DOHH2 (cell line): ENCODE measurements at regions not wholly inside any gene's neighbourhood (a gene's known extent, or its start where the extent isn't known, plus 50 kb on each side); places are given as distances from the start of the nearest gene placed in this dataset.

Experiments used
- H3F3A ChIP-seq: fragments of 200-600 bp; sonication (generic), shearing (Covaris generic); 2 replicates; pipeline ENCODE4 v1.6.0; 2016; ENCODE audit warnings: antibody characterized with exemption, mild to moderate bottlenecking; ENCODE audit not compliant: control insufficient read depth, insufficient read depth
- H3K27ac ChIP-seq: fragments of 200-600 bp; sonication (generic); 2 replicates; pipeline ENCODE4 v1.5.1; 2014; ENCODE audit warnings: low read depth, mild to moderate bottlenecking, low read length, moderate library complexity
- H3K27me3 ChIP-seq: fragments of 200-600 bp; sonication (generic); 2 replicates; pipeline ENCODE4 v1.6.1; 2014; ENCODE audit warnings: mild to moderate bottlenecking, low read length, mixed read lengths; ENCODE audit not compliant: control insufficient read depth
- H3K36me3 ChIP-seq: fragments of 200-600 bp; sonication (generic); 2 replicates; pipeline ENCODE4 v1.6.1; 2014; ENCODE audit warnings: mild to moderate bottlenecking, low read length, moderate library complexity, mixed read lengths; ENCODE audit not compliant: control insufficient read depth
- H3K4me1 ChIP-seq: fragments of 200-600 bp; sonication (generic); 2 replicates; pipeline ENCODE4 v1.6.1; 2014; ENCODE audit warnings: mild to moderate bottlenecking, low read length, mixed read lengths; ENCODE audit not compliant: control insufficient read depth
- H3K4me2 ChIP-seq: fragments of 200-600 bp; sonication (generic); 2 replicates; pipeline ENCODE4 v1.6.0; 2014; ENCODE audit warnings: mild to moderate bottlenecking, low read length, moderate library complexity
- H3K4me3 ChIP-seq: fragments of 200-600 bp; sonication (generic); 2 replicates; pipeline ENCODE4 v1.5.1; 2014; ENCODE audit warnings: mild to moderate bottlenecking, low read length, mixed read lengths
- H3K79me2 ChIP-seq: fragments of 200-600 bp; sonication (generic); 2 replicates; pipeline ENCODE4 v1.6.1; 2014; ENCODE audit warnings: mild to moderate bottlenecking, low read length, mixed read lengths; ENCODE audit not compliant: control insufficient read depth
- H3K9me2 ChIP-seq: fragments of 200-600 bp; sonication (generic); replicated peaks from 2 replicates; pipeline ENCODE4 v1.6.1; 2014; ENCODE audit warnings: mild to moderate bottlenecking, low read length, mixed read lengths; ENCODE audit not compliant: control insufficient read depth
- H3K9me3 ChIP-seq: fragments of 200-600 bp; sonication (generic); 2 replicates; pipeline ENCODE4 v1.6.1; 2014; ENCODE audit warnings: antibody characterized with exemption, low read length, mixed read lengths; ENCODE audit not compliant: control insufficient read depth, insufficient read depth
- H4K20me1 ChIP-seq: fragments of 200-600 bp; sonication (generic); 2 replicates; pipeline ENCODE4 v1.6.0; 2014; ENCODE audit warnings: low read depth, mild to moderate bottlenecking, antibody characterized with exemption, low read length, moderate library complexity; ENCODE audit not compliant: control insufficient read depth, insufficient read depth
- CTCF ChIP-seq: fragments of 200-600 bp; sonication (generic); IDR thresholded peaks from one replicate; pipeline ENCODE4 v1.5.1; 2014; ENCODE audit warnings: antibody characterized with exemption, mild to moderate bottlenecking, low read depth, low read length; ENCODE audit not compliant: poor library complexity, severe bottlenecking
- EZH2phosphoT487 ChIP-seq: fragments of 200-600 bp; sonication (generic); IDR thresholded peaks from 2 replicates; pipeline ENCODE4 v1.6.1; 2017; ENCODE audit warnings: borderline replicate concordance, mild to moderate bottlenecking, antibody characterized with exemption, low read length, moderate library complexity, mixed read lengths

GRCh38 chr1:73181190-73181540 lies 898.8 kb upstream of the NEGR1 start:
- TF ChIP-seq EZH2phosphoT487 = no peak
- no peak for TF ChIP-seq CTCF
- Histone ChIP-seq H3K27me3 (no peaks in the 10 kb centered on the region), H3K27ac (no peak overlapping the region), H3K9me2 (no peaks in the 10 kb centered on the region), H3K36me3 (no peaks in the 10 kb centered on the region), H3K4me3 (no peak overlapping the region), H4K20me1 (no peaks in the 10 kb centered on the region), H3F3A (no peaks in the 10 kb centered on the region), H3K4me1 (no peaks in the 10 kb centered on the region), H3K4me2 (no peak overlapping the region), H3K9me3 (no peaks in the 10 kb centered on the region), H3K79me2 (no peaks in the 10 kb centered on the region)

- H4K20me1 ChIP-seq = no peaks in the 10 kb centered on the region
- H3K4me3 ChIP-seq = no peak overlapping the region
- no peaks in the 10 kb centered on the region for H3K9me3 ChIP-seq
- H3K9me2 ChIP-seq = no peaks in the 10 kb centered on the region
- no peaks in the 10 kb centered on the region for H3K27me3 ChIP-seq
- H3K27ac ChIP-seq = no peak overlapping the region
- no peak overlapping the region for H3K4me2 ChIP-seq
- no peaks in the 10 kb centered on the region for H3F3A ChIP-seq
- H3K4me1 ChIP-seq = no peaks in the 10 kb centered on the region
- H3K79me2 ChIP-seq = no peaks in the 10 kb centered on the region
- TF ChIP-seq CTCF = no peak
- TF ChIP-seq EZH2phosphoT487 = no peak
- no peaks in the 10 kb centered on the region for H3K36me3 ChIP-seq
These were observed 898.3 kb upstream of the NEGR1 start for GRCh38 chr1:73180397-73181189.

- no peak overlapping the region for H3K27ac ChIP-seq
- H3K36me3 ChIP-seq = no peaks in the 10 kb centered on the region
- H3K27me3 ChIP-seq = no peaks in the 10 kb centered on the region
- no peaks in the 10 kb centered on the region for H4K20me1 ChIP-seq
- H3K4me1 ChIP-seq = no peaks in the 10 kb centered on the region
- no peak overlapping the region for H3K4me2 ChIP-seq
- no peak overlapping the region for H3K4me3 ChIP-seq
- H3K79me2 ChIP-seq = no peaks in the 10 kb centered on the region
- H3K9me2 ChIP-seq = no peaks in the 10 kb centered on the region
- no peaks in the 10 kb centered on the region for H3K9me3 ChIP-seq
- no peaks in the 10 kb centered on the region for H3F3A ChIP-seq
- TF ChIP-seq CTCF = no peak
- TF ChIP-seq EZH2phosphoT487 = no peak
These were observed 894.6 kb upstream of the NEGR1 start for GRCh38 chr1:73176902-73177301.
